DMS53 treated with DMSO at 0.1 percent for 48 hours (cell line): ENCODE measurements at regions not wholly inside any gene's neighbourhood (a gene's known extent, or its start where the extent isn't known, plus 50 kb on each side); places are given as distances from the start of the nearest gene placed in this dataset.

Source experiments
- DNase-seq: peaks from one replicate; lab custom pipeline; 2025; ENCODE audit not compliant: unreplicated experiment; lab: John Stamatoyannopoulos, UW

- DNase-seq: no peak
These were observed 50.8 kb upstream of the KCNJ6 start for GRCh38 chr21:37967036-37967435.

- no peak for DNase-seq
These were observed 52.5 kb upstream of the KCNJ6 start for GRCh38 chr21:37968744-37969143.

- DNase-seq: no peak
These were observed 54.3 kb upstream of the KCNJ6 start for GRCh38 chr21:37970548-37970947.

DNA sequence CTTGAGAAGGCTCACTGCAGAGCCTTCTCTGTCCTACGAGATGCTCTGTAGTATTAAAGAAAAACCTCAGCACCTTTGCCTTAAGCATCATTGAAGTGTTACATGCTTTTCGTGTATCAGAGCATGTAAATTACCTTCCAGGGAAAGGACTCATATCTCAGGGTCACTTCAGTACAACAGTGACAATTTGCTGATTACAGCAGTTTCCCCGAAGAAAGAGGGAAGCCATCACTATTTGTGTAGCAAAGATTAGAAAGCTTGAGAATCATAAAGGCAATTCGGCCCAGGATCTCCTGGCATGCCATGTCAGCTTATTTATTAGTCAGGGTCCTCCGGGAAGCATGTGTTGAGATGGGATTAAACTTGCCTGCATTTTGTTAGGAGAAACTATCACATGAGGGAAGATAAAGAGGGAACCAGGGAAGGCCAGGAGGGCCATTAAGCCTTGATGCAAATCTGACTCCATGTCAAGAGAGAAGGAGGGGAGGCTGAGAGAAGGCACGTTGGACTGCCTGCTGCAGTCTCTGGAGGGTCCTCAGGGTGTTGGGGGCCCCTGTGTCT lies 55.2 kb upstream of the KCNJ6 start:
- DNase-seq: no peak

DNA sequence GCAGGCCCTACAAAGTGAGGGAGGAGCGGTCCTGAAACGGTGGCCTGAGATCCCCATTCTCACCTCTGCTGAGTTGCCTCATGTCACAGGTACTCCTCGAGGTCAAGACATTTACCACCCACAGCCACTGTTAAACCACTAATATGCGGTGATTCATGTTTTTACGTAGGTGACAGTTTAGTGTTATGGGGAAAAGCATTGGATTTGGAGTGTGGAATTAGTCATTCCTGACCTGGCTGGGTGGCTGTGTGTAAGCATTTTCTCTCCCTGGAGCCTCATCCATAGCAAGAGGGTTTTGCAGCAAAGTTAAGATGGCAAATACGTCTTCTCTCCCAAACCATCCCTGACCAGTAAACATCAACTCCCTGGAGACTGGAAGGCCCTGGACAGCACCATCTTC lies 57.8 kb upstream of the KCNJ6 start:
- DNase-seq: no peak

DNA sequence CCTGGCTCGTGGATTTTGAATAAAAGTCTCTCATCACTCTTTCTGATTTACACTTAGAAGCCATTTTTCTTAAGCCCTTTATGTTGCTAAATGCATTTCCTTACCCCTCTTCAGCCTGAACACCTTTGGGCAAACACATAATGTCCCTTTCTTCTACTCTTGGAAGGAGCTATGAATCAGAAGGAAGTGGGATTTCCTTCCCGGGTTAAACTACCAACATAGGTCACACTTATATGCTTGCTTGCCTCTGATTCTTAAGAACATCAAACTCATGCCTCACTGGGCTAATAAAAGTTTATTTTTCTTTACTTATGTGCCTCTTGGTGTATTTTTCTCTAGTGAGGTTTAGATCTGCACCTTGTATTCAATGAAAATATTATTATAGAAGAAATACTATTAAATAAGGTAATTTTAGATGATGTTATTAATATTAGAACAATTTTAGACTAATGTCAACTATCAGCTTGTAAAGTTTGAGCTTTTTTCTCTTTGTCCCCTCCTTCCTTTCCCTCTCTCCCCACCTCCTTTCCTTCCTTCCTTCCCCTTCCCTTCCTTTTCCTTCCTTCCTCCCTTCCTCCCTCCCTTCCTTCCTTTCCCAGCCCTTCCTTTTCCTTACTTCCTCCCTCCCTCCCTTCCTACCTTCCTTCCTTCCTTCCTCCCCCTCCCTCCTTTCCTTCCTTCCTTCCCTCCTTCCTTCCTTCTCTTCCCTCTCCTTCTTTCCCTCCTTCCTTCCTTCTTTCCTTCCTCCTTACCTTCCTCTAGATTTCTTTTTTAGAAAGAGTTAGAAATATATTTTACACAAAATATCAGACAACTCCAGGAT lies 66.5 kb upstream of the KCNJ6 start:
- DNase-seq: no peak

DNA sequence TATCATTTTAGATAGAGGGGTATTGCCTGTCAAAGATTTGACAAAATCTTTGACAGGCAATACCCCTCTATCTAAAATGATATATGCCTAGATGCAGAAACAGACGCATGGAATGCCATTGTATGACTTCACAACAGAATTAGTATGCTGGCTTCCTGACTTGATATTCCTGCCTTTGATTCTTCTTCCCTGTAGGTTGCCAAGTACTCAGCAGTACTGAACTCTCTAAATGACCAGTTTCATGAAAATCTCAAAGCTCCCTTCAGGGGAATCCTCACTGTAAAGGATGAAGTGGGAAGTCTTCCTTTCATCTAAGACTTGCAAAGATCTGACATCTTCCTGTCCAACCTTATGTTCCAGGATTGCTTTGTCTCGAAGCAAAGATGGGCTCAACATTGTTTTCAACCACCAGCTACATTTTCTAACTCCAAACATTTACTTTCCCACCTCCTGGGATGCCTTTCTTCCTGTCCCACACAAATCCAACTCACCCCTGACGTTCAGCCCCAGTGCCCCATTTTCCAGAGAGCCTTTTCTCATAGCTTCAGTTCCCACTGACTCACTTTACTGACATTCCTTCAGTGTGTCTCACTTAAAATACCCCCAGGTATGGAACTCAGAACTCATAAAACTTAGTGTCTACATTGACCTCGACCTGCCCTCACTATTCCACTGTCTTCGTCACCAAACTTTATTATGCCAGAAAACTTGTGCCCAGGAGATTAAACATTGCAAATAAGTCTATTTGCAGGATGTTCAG lies 67.3 kb upstream of the KCNJ6 start:
- DNase-seq: no peak

GRCh38 chr21:37984416-37984815 lies 68.2 kb upstream of the KCNJ6 start:
- no peak for DNase-seq

GRCh38 chr21:37986000-37986399 lies 69.7 kb upstream of the KCNJ6 start:
- DNase-seq: no peak

- DNase-seq: no peak
These were observed 70.6 kb upstream of the KCNJ6 start for GRCh38 chr21:37986751-37987399.

DNA sequence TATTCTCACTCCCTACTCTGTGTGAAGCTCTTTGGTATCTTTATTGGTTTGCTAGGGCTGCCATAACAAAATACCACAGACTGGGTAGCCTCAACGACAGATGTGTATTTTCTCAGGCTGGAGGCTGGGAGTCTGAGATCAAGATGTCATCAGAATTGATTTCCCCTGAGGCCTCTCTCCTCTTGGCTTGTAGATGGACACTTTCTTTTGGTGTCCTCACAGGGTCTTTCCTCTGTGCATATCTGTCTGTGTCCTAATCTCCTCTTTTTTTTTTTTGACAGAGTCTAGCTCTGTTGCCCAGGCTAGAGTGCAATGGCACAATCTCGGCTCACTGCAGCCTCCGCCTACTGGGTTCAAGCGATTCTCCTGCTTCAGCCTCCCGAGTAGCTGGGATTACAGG lies 71.4 kb upstream of the KCNJ6 start:
- no peak for DNase-seq

GRCh38 chr21:37993071-37993470 lies 76.8 kb upstream of the KCNJ6 start:
- DNase-seq: no peak

GRCh38 chr21:37994211-37994610 lies 78.0 kb upstream of the KCNJ6 start:
- DNase-seq: no peak

GRCh38 chr21:38012672-38013071 lies 96.4 kb upstream of the KCNJ6 start:
- no peak for DNase-seq

DNA sequence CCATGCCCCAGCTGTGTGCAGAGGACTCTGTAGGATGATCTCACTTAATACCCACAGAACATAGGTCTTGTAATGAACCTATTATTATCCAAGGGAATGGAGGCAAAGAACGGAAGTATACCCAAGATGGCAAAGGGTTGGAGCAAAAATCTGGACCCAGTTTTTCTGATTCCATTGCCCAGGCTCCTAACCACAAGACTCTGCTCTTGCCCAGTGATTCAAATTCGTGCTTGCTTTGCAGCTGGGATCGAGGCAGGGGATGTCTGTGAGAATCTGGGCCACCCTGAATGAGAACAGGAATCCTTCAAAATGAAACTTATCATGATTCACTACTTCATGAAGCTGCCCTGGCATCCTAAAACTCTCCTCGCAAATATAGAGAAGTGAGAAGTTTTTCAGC lies 97.5 kb upstream of the KCNJ6 start:
- DNase-seq: no peak

DNA sequence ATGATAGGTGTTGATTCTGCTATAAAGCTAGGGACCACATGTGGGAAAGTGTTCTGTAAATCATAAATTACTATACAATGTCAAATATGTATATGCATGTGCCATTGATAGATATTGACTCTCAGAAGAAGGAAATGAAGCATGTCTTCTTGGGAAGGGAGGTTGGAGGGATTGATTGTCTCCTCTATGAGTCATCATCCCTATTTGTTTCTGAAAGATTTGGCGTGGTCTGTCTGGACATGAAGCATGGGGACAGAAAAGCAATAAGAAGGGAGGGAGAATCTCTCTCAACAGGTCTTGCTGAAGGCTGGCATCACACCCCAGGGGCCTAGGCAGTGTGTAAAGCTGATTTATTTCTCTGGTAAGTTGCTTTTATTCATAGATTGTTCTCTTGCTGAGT lies 98.0 kb upstream of the KCNJ6 start:
- DNase-seq: no peak

GRCh38 chr21:38027901-38028498 lies 111.7 kb upstream of the KCNJ6 start:
- no peak for DNase-seq

GRCh38 chr21:38032082-38032801 lies 116.0 kb upstream of the KCNJ6 start:
- no peak for DNase-seq

DNA sequence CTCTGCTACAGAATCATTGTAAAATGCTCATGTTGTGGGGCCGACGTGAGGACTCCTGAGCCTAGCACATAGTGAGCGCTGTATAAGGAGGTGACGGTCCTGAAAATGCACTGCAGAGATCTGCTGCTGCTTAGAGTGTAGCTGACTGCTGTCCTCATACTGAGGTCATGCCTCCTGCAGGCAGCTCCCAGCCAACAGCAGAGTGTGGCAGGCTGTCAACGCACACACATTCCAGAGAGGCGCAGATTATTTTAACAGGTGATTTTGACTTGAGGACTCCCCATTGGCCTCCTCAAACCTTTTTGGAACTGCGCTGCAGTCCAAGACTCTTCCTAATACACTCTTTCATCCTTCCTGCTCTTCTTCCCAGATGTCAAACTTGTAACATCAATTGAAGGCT lies 119.8 kb upstream of the KCNJ6 start:
- no peak for DNase-seq

DNA sequence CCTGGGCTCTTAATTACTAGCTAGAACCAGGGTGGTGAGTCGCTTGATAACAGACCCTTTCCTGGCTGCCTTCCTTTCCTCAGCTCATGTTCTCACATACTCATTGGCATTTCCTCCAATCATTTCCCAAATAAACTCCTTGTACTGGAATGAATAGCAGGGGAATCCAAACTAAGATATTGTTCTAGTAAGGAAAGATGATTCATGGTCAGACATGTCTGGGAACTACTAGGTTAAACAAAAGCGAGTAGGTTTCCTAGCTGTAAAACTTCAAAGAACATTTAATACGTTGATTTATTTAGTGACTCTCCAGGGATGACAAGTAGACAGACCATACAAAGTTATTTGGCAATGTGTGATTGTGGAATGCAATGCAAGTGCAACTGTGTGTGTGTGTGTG lies 121.2 kb upstream of the KCNJ6 start:
- DNase-seq: no peak

GRCh38 chr21:38039369-38039768 lies 123.1 kb upstream of the KCNJ6 start:
- no peak for DNase-seq
